Epidermal melanocyte (primary cell): ENCODE measurements at regions not wholly inside any gene's neighbourhood (a gene's known extent, or its start where the extent isn't known, plus 50 kb on each side); places are given as distances from the start of the nearest gene placed in this dataset.
"Not testable (repeated sequence)": the region's sequence is repeated elsewhere in the genome, so short reads cannot be mapped to it uniquely, and the experiment has no call there.

Experiments used
- DNase-seq: peaks from one replicate; pipeline ENCODE4 v3.0.0; 2011; ENCODE audit warnings: low spot score; ENCODE audit not compliant: insufficient read length

DNA sequence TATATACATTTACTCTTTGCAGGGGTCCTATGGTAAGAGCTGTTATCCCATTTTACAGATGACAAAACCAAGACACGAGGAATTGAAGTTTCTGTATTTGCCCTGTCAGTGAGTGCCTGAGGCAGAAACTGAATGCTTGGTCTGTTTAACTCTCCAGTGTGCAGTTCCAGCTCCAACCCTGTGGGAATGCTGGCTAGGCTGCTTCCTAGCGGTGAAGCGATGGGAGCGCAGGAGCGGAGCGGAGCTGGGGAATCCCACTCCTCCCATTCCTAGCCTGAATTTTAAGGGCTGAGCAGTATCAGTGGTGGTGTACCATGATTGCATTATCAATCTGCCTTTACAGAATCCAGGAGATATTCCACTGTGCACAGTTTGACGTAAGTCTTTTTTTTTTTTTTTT lies 202.3 kb downstream of the LRRC70 start:
- DNase-seq = no peak

DNA sequence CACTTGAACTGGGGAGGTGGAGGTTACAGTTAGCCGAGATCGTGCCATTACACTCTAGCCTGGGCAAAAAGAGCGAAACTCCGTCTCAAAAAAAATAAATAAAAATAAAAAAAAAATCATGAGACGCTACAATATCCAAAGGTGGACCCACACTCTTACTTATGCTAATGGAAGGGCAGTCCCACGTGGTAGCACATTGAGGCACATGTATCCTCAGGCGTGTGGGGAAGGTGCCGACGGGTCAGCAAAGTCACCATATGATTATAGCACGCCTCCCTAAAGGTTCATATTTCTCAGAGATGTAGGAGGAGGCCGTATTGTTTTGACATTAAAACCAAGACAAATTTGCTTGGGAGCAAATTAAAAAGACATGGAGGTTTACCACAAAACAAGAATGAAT lies 201.6 kb downstream of the LRRC70 start:
- DNase-seq = no peak

DNA sequence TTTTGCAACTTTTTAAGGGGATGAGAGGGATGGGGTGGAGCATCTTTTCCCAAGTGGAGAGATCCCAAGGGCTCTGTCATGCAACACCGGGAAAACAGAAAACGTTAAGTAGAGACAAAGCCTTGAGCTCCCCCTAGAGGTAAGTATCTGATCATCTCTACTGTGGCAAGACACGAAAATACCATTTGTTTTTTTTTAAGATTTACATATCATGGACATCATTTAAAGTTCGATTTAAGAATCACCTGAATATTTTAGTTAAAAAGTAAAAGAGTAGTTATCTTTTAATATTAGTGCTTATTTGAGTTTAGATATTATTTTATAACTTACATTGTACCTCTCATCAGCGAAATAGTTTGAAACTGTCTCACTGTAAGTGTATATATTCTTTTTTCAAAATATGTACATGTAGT lies 200.4 kb downstream of the LRRC70 start:
- DNase-seq = peak; percentile 85

DNA sequence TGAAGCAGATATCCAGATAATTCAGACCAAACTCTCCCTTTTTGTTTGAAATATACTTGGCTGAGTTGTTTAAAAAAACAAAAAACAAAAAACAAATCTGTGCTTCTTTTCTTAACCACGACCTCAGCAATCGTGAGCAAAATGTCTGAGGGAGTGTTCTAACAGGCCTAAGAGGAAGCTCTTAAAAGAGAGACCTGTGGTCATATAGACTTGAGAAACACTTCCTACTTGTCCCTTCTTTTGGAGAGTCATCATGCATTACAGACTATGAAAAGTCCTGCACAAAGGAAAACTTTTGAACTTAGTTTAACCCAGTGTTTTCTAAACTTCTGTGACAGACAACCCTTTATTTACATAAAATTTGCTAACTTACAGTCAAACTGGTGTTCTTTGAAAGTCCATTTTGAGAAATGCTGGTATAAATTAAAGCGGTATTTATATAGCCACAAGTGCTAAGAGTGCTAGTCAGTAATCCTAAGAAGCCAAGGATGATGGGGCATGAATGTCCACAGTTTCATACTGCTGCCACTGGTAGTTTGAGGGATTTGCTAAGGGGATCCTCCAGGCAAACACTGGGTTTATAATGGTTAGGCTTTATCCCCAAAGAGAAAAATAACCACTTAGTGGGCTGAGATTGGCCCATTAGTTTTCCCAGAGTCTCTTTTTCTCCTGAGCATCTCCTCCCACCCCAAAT lies 199.8 kb downstream of the LRRC70 start:
- DNase-seq = no peak

DNA sequence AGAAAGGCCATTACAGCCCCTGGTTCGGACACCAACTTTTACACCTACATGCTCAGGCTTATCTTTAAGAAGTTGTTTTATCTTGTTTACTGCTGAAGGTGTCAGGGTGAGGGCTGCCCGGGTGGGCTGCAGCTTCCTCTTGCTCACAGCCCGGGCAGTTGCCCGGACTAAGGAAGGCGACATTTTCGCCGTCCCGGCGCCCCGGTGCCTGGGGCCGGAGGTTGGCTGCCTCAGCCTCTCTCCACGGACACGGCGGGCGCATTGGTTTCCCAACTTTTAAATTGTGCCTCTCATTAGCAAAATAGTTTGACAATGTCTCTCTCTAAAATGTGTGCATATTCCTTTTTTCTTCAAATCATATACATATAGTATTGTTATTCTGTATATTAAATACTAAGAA lies 198.5 kb downstream of the LRRC70 start:
- not testable (repeated sequence) for DNase-seq

DNA sequence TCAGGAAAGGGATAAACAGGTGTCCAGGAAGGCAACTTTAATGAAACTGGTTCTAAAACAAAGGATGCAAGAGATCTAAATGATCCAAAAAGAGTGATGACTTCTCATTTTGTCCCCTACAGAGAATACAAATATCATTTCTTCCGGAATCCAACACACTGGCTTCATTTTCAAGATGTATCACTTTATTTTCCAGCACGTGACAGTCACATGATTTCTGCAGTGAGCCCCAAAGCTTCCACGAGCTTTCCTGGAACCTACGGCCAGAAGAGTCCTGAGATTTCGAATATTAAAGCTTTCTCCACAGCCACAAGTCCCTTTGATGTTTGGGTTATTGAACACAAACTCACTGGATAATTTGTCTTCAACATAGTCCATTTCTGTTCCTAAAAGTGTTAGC lies 198.0 kb downstream of the LRRC70 start:
- not testable (repeated sequence) for DNase-seq

DNA sequence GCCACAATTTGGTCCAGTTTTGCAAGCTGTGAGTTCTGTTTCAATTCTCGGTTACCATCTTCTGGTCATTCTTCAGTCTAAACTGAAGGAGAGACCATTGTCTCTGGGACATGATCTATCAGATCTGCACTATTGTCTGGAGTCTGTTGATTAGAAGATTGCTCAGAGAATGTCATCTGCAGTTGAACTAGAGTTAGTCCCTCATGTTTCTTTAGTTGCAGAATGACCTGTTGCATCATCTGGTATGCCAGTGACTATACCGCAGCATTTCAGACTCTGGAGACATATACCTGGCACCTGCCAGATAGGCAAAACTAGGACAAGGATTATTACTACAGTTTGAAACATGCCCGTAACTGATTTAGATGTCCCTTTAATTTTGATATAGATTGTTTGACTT lies 194.8 kb downstream of the LRRC70 start:
- no peak for DNase-seq

DNA sequence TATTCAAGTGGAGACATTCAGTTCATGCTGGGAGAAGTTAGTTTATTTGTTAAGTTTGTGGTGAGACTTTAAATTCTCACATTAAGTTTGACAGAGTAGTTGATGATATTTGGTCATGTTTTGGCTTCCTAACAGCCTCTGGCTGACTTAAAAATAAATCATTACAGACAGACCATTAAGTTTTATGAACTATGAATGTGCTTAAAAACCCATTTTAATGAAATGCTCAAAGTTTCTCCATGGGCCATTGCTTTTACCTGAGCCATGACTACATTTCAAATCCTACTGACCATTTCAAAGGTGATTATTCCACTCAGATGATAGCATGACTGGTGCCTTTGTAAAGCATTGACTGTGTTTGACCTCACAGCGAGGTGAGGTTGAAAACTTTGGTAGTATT lies 192.7 kb downstream of the LRRC70 start:
- DNase-seq = no peak

DNA sequence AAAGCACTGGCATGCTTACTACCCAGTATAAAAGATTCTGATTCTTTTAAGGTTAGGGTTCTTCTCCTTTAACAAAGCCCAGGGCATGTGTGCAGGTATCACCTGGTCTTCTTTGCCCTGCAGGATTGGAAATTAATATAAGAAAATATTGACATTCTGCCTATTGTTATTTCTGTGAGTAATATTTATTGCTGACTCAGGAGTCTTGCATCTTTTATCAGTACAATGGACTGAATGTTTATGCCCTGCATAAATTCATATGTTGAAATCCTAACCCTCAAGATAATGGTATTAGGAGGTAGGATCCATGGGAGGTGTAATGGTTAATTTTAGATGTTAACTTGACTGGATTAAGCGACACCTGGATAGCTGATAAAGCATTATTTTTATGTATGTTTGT lies 189.0 kb downstream of the LRRC70 start:
- no peak for DNase-seq

DNA sequence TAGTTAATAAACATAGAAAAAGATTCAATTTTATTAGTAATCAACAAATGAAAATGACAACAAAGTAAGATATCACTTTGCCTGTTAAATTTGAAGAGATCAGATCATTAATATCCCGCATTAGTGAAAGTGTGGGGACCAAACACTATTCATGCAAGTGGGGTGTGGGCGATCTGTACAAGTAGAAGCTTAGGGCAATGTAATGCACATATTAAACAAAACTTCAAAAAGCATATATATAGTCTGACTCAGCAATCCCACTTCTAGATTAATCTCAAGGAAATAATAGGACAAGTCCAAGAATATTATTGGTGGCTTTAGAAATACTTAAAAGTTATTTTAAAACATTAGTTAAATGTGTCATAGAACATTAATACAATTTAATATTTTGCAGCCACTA lies 188.5 kb downstream of the LRRC70 start:
- DNase-seq = no peak

DNA sequence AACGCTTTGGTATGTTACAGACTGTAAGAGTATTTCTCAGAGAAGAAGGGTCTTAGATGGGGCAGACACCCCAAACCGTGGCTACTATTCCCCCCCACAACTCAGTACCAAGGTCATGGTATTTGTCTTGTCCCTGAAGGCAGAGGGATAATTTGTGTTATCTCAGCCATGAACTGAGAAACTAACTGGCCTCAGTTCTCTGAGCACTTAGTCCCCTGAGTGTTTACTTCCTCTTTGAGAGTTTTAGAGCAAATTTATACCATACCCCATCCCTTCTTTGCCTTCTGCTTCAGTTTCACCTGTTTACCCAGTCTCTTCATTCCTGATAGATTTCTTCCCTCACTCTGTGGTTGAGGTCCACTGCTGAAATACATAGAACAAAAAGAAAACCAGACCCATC lies 183.9 kb downstream of the LRRC70 start:
- no peak for DNase-seq

DNA sequence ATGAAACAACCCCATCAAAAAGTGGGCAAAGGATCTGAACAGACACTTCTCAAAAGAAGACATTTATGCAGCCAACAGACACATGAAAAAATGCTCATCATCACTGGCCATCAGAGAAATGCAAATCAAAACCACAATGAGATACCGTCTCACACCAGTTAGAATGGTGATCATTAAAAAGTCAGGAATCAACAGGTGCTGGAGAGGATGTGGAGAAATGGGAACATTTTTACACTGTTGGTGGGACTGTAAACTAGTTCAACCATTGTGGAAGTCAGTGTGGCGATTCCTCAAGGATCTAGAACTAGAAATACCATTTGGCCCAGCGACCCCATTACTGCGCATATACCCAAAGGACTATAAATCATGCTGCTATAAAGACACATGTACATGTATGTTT lies 179.1 kb downstream of the LRRC70 start:
- DNase-seq = not testable (repeated sequence)

DNA sequence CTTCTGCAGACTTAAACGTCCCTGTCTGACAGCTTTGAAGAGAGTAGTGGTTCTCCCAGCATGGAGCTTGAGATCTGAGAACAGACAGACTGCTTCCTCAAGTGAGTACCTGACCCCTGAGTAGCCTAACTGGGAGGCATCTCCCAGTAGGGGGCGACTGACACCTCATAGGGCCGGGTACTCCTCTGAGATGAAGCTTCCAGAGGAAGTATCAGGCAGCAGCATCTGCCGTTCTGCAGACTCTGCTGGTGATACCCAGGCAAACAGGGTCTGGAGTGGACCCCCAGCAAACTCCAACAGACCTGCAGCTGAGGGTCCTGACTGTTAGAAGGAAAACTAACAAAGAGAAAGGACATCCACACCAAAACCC lies 174.4 kb downstream of the LRRC70 start:
- not testable (repeated sequence) for DNase-seq

DNA sequence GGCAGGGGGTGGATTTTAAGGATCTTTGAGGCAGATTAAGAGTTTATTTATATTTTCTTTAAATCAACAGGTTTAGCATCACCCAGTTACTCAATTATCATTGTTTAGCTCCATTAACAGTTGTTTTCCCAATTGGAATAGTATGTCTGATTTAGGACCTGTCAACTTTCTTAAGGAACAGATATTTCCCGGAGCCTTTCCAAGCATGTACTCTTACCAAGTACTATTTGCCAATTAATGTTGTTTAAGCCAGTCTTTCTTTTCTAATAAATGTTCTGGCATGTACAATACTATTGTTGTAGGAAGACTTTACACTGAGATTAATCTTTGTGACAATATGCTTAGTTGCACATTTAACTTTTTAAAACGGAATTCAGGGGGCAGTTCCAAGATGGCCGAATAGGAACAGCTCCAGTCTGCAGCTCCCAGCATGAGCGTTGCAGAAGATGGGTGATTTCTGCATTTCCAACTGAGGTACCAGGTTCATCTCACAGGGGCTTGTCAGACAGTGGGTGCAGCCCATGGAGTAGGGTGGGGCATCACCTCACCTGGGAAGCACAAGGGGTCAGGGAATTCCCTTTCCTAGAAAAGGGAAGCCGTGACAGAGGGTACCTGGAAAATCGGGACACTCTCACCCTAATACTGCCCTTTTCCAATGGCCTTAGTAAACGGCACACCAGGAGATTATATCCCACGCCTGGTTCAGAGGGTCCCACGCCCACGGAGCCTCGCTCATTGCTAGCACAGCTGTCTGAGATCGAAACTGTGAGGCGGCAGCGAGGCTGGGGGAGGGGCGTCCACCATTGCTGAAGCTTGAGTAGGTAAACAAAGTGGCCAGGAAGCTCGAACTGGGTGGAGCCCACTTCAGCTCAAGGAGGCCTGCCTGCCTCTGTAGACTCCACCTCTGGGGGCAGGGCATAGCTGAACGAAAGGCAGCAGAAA lies 173.7 kb downstream of the LRRC70 start:
- not testable (repeated sequence) for DNase-seq

DNA sequence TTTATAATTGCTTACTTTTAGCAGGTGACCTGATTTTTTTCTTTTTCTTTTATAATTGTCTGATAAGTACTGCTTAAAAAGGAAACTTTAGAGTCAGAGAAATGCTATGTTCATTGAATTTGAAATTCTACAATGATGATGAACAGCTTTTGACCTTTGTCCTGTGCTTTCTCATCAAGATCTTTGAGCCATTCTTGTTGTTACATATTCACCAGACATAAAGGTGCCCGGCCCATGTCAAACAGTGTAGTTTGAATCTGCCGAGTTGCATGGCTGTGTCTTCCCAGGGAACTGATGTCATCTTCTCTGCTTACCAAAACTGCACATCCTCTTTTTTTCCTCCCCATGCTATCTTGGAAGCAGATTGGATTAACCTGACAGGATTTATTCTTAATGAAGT lies 163.6 kb downstream of the LRRC70 start:
- DNase-seq = no peak

DNA sequence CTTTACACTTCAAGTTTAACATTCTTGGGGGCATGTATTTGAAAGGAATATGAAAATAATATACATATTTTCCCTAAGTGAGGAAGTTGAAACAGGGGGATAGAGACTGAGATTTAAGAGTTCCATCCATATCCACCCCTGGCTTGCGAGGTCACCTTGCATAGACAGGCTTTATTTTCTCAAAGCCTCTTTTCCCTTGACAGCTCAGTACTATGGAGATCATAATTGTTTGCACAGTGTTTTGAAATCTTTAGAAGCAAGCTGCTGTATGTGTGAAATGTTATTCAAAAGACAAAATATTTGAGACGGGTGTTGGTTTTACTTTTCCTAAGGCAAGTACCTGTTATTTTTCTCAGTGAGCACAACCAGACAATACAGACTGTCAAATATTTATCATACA lies 163.1 kb downstream of the LRRC70 start:
- no peak for DNase-seq

DNA sequence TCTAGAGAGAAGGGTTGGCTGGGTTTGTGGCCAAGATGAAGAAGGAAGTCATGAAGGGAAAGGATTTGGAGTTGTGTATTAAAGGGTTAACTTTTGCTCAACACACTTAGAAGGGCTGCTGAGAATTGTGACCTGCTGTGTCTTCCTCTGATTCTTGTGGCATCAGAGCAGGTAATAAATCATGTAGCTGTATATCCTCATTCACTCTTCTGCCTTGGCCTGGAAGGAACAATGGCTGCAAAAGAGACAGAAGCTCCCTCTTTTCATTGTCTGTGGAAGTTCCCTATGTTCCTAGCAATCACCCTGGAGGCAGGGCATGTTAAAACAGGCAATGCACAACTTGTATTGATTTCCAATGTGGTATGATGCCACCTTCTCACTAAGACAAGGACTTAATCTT lies 159.1 kb downstream of the LRRC70 start:
- DNase-seq = no peak

DNA sequence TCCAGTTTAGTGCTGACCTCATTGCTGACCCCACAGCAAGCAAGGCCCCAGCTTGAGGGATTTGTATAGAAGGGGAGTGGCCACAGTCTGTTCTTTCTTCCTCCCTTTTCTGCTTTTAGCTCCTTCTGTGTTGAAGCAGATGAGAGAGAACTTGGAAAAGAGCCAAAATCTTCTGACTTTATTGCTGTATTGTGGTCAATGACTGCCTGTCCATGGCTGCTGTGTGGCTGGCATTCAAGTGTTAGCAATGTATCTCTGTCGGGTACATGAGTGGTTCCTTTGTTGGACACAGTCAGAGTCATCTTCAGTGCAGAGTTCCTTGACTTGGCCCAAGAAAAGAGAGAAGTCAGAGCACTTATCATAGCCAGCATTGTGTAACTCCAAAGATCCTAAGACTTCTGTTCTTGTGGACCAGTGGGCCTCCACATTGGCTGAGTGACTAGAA lies 154.1 kb downstream of the LRRC70 start:
- DNase-seq = peak; percentile 24

DNA sequence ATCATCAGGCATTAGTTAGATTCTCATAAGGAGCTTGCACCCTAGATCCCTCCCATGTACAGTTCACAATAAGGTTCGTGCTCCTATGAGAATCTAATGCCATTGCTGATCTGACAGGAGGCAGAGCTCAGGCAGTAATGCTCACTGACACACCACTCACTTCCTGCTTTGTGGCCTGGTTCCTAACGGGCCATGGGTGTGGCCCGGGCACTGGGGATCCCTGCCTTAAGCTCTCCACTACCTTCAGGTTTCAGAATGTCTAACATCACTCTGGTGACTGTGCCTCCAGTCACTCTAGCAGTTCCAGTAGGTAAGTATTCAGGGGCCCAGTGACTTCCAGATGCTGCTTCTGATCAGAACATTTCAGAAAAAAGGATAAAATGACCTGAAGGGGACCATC lies 152.4 kb downstream of the LRRC70 start:
- DNase-seq = no peak

DNA sequence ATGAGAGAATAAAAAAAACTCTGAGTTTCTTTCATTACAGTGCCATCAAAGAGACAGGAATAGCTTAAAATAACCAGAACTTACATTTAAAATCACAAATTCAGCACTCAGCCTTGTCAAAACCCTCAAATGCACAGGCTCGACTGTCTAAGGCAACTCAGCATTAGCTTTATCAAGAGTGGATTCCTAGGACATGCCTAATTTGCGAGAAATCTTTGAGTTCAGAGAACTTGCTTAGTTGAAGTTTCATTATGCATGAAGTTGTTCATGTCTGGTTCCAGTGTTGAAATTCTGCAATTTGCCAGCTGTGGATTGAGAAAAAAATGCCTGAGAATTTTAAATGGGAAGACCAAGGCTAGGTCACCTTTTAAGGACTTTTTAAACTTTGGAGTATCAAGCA lies 151.1 kb downstream of the LRRC70 start:
- no peak for DNase-seq

DNA sequence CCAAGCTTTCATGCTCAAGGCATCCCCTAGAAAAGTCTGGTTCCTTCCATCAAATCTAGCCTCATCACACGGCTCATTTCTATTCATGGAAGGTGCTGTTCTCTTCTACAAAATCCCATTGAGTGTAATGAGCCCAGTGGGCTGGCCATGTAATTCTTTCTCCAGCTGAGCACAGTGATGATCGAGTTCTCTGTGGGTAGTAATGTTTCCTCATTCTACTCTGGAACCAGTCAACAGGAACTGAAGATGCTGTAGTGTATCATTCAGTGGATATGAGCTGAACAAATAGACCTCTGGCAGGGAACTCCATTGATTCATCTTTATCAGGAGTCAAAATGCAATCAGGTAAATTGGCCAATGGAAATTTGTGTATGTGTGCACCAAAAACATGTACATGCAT lies 149.2 kb downstream of the LRRC70 start:
- DNase-seq = no peak

DNA sequence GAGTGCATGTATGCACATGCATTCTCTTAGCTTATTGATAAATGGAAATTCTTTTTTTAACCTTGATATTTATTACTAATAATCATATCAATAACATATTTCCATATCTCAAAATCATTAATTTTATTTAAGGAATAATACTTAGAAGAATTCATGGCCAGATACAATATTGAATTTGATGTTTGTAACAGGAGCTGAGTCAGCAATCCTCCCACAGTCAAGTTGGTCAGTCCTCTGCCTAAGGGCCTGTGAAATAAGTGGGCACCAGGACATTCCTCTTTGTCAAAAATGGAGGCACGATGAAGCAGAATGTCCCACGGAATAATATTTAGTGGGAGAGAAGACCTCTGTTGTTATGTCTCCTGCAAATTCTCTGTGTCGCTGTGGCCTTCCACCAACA lies 148.6 kb downstream of the LRRC70 start:
- DNase-seq = no peak

DNA sequence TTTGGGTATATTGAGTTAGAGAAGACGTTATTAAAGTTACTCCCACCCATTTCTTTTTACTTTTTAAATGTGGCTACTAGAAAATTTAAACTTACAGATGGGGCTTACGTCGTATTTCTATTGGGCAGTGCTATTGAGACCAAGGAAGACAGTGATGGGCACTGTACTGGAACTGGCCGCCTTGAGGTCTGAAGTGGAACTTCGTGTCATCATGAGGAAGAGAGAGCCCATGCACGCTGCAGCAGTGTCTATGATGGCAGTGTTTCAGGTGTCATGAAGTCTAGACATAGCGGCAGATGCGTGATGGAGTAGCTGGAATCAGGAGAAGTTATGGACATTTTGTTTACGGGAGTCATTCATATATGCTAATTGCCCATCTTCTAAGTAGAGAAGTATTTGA lies 143.7 kb downstream of the LRRC70 start:
- DNase-seq = no peak
